NOMO-1 treated with dmso at 0.1 percent for 144 hours (cell line): ENCODE measurements at regions not wholly inside any gene's neighbourhood (a gene's known extent, or its start where the extent isn't known, plus 50 kb on each side); places are given as distances from the start of the nearest gene placed in this dataset.
"Not testable (repeated sequence)": the region's sequence is repeated elsewhere in the genome, so short reads cannot be mapped to it uniquely, and the experiment has no call there.

Source experiments
- DNase-seq: peaks from one replicate; lab custom pipeline; 2025; ENCODE audit not compliant: unreplicated experiment; lab: John Stamatoyannopoulos, UW

- no peak for DNase-seq
Observed at GRCh38 chr4:97309121-97309520, 834.2 kb downstream of the STPG2 start.

GRCh38 chr4:97317201-97317600 lies 826.1 kb downstream of the STPG2 start:
- no peak for DNase-seq

- no peak for DNase-seq
Observed at GRCh38 chr4:97317671-97318070, 825.6 kb downstream of the STPG2 start.

- not testable (repeated sequence) for DNase-seq
Observed at GRCh38 chr4:97325751-97326150, 817.5 kb downstream of the STPG2 start.

GRCh38 chr4:97330917-97331316 lies 812.4 kb downstream of the STPG2 start:
- DNase-seq: no peak

GRCh38 chr4:97334348-97334747 lies 808.9 kb downstream of the STPG2 start:
- no peak for DNase-seq

- DNase-seq: no peak
Observed at GRCh38 chr4:97349468-97350186, 793.6 kb downstream of the STPG2 start.

- no peak for DNase-seq
Observed at GRCh38 chr4:97353876-97354275, 789.4 kb downstream of the STPG2 start.

- DNase-seq: no peak
Observed at GRCh38 chr4:97359826-97360225, 783.5 kb downstream of the STPG2 start.

GRCh38 chr4:97360733-97361132 lies 782.5 kb downstream of the STPG2 start:
- DNase-seq: no peak

GRCh38 chr4:97367878-97368277 lies 775.4 kb downstream of the STPG2 start:
- DNase-seq: no peak

GRCh38 chr4:97370568-97370967 lies 772.7 kb downstream of the STPG2 start:
- DNase-seq: no peak

- DNase-seq: no peak
Observed at GRCh38 chr4:97374526-97374925, 768.8 kb downstream of the STPG2 start.

GRCh38 chr4:97386969-97387368 lies 756.3 kb downstream of the STPG2 start:
- DNase-seq: no peak

GRCh38 chr4:97394653-97395052 lies 748.6 kb downstream of the STPG2 start:
- DNase-seq: no peak

- no peak for DNase-seq
Observed at GRCh38 chr4:97396097-97396496, 747.2 kb downstream of the STPG2 start.

GRCh38 chr4:97396605-97397004 lies 746.7 kb downstream of the STPG2 start:
- DNase-seq: no peak

GRCh38 chr4:97404876-97405523 lies 738.3 kb downstream of the STPG2 start:
- DNase-seq: no peak

GRCh38 chr4:97411356-97411755 lies 731.9 kb downstream of the STPG2 start:
- no peak for DNase-seq

- no peak for DNase-seq
Observed at GRCh38 chr4:97412331-97412730, 730.9 kb downstream of the STPG2 start.

- DNase-seq: no peak
Observed at GRCh38 chr4:97414161-97414560, 729.1 kb downstream of the STPG2 start.

- no peak for DNase-seq
Observed at GRCh38 chr4:97432551-97432950, 710.7 kb downstream of the STPG2 start.
